Esophagus squamous epithelium (tissue), 5 donors: ENCODE measurements at regions not wholly inside any gene's neighbourhood (a gene's known extent, or its start where the extent isn't known, plus 50 kb on each side); places are given as distances from the start of the nearest gene placed in this dataset.
A peak's percentile ranks its signal among the peaks of the same experiment; 100 is the strongest.

Source experiments
- DNase-seq: peaks from one replicate; lab custom pipeline; 2025; lab: John Stamatoyannopoulos, UW
- H3K27ac ChIP-seq, 4 donors: fragments of 200-600 bp; sonication (generic); one replicate each; pipeline ENCODE4 v1.5.1; 2016 to 2019; ENCODE audit warnings: mild to moderate bottlenecking in 1 of 4
- H3K27me3 ChIP-seq, 4 donors: fragments of 200-600 bp; sonication (generic); 1 replicate in 3 of 4; 2 replicates in 1 of 4; pipeline versions ENCODE4 v1.5.1 to v1.6.0; 2017 to 2021; ENCODE audit warnings: antibody characterized with exemption in 1 of 4
- H3K36me3 ChIP-seq, 3 donors: fragments of 200-600 bp; sonication (generic); one replicate each; pipeline ENCODE4 v1.5.1; 2016 to 2019
- H3K4me1 ChIP-seq, 3 donors: fragments of 200-600 bp; sonication (generic); one replicate each; pipeline ENCODE4 v1.5.1; 2017 to 2019
- H3K4me3 ChIP-seq, 4 donors: fragments of 200-600 bp; sonication (generic); 1 replicate in 3 of 4; 2 replicates in 1 of 4; pipeline ENCODE4 v1.5.1; 2016 to 2019; ENCODE audit warnings: mild to moderate bottlenecking in 2 of 4, moderate library complexity in 1 of 4
- H3K9me3 ChIP-seq, 3 donors: fragments of 200-600 bp; sonication (generic); one replicate each; pipeline ENCODE4 v1.5.1; 2016 to 2019
- POLR2A ChIP-seq, 4 donors: fragments of 450-650 bp; IDR thresholded peaks; one replicate each; pipeline ENCODE4 v1.6.1; 2017; ENCODE audit warnings: antibody characterized with exemption in 4 of 4, mild to moderate bottlenecking in 4 of 4, moderate library complexity in 3 of 4
- WGBS, 2 donors: methylation state at CpG; one replicate each; pipeline ENCODE4 v1.1.5; 2018; 5-methylcytosine and 5-hydroxymethylcytosine counted together
- intact Hi-C: fragments of 100-400 bp; cut with DNase I; formaldehyde crosslinking; loops from one replicate; pipeline ENCODE4 v1.15.0; 2022
- TF ChIP-seq, protein P1 (sequence below), 6 experiments: fragments of 450-650 bp in 4 of 6; fragments of 200-600 bp in 2 of 6; sonication (generic) in 2 of 6; IDR thresholded peaks; one replicate each; pipeline ENCODE4 v1.5.1; 2016 to 2019; ENCODE audit warnings: antibody characterized with exemption in 6 of 6, mild to moderate bottlenecking in 4 of 6, moderate library complexity in 4 of 6
- donor health status: DM: yes; HTN: yes; CAD: no.

DNA sequence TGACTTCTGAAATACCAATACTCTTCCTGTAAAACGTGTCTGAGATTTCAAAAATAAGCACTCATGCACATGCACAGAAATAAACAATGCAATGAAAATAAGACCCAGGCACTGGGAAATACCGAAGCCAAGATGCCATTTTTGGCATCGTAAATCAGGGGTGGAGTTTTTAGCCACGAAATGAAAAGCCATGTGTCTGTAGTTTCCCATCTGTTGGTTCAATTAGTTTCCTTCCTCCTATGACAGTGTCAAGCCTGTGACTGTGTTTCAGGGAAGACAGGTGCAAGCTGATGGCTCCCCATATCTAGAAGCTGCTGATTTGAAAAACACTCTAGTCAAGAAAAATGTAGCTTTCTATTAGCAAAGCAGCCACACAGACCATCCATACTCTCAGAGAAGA, 480.4 kb upstream of the CAMK1G start:
- WGBS, 2 donors, result 20 to 25% methylated on average over 4 of the region's 4 CpGs
- H3K27me3 ChIP-seq, result peaks cover 0 to 17% (median 0%) of the 10 kb centered on the region in 4 donors
- DNase-seq, result no peak
- intact Hi-C loops, result no loop called here
- H3K36me3 ChIP-seq, result no peaks in the 10 kb centered on the region
- H3K4me3 ChIP-seq, result no peak overlapping the region
- H3K9me3 ChIP-seq, result no peaks in the 10 kb centered on the region
- TF ChIP-seq, protein P1, sequence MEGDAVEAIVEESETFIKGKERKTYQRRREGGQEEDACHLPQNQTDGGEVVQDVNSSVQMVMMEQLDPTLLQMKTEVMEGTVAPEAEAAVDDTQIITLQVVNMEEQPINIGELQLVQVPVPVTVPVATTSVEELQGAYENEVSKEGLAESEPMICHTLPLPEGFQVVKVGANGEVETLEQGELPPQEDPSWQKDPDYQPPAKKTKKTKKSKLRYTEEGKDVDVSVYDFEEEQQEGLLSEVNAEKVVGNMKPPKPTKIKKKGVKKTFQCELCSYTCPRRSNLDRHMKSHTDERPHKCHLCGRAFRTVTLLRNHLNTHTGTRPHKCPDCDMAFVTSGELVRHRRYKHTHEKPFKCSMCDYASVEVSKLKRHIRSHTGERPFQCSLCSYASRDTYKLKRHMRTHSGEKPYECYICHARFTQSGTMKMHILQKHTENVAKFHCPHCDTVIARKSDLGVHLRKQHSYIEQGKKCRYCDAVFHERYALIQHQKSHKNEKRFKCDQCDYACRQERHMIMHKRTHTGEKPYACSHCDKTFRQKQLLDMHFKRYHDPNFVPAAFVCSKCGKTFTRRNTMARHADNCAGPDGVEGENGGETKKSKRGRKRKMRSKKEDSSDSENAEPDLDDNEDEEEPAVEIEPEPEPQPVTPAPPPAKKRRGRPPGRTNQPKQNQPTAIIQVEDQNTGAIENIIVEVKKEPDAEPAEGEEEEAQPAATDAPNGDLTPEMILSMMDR (IDR thresholded peaks at IDR 0.05), result no peak
- TF ChIP-seq POLR2A (IDR thresholded peaks at IDR 0.05), result no peak
- peak overlapping the region in 1 of 4 donors; percentile 34 for H3K27ac ChIP-seq
- no peaks in the 10 kb centered on the region for H3K4me1 ChIP-seq

DNA sequence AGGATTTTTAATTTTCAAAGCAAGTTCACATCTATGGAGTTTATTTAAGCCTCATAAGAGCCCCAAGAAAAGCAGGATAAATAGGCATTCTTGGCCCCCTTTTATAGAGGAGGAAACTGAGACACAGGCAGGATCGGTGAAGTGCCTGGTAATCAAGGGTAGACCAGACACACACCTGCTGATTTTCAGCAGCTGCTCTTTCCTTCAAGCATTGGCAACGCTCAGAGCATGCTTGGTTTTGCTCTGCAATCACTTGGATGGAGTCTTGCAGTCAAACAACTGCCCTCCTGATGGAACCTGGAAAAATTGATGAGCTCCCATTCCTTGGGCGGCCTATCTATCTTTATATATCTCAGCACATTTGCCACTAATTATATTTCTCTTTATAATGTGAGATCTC, 478.9 kb upstream of the CAMK1G start:
- Histone ChIP-seq H3K4me1 (no peaks in the 10 kb centered on the region), H3K27me3 (peaks cover 0 to 17% (median 0%) of the 10 kb centered on the region in 4 donors), H3K27ac (no peak overlapping the region), H3K36me3 (no peaks in the 10 kb centered on the region), H3K4me3 (no peak overlapping the region), H3K9me3 (no peaks in the 10 kb centered on the region)
- WGBS, 2 donors, result 81 to 84% methylated on average over 3 of the region's 3 CpGs
- intact Hi-C loops, result no loop called here
- DNase-seq, result no peak
- TF ChIP-seq, protein P1 (IDR thresholded peaks at IDR 0.05), result no peak
- TF ChIP-seq POLR2A (IDR thresholded peaks at IDR 0.05), result no peak

DNA sequence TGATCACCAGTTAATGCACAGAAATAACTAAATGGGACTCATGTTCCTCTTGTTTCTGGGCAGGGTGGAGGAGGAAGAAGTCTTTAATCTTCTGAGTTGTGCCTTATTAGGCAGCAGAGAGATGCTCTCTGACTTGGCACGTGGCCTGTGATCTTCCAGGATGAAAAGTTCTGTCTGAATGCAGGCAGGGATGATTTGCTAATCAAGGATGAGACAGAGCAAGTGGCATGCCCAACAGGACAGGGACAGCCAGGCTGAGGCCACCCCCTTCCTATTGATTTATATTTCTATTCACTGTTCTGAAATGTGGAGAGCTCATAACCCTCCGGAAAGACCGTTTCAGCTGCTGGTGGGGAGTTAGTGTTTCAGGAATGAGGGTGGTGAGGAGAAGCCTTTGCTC, 477.8 kb upstream of the CAMK1G start:
- H3K4me1 ChIP-seq, result no peaks in the 10 kb centered on the region
- no peaks in the 10 kb centered on the region for H3K36me3 ChIP-seq
- TF ChIP-seq POLR2A (IDR thresholded peaks at IDR 0.05), result no peak
- TF ChIP-seq, protein P1 (IDR thresholded peaks at IDR 0.05), result no peak
- intact Hi-C loops, result no loop called here
- H3K27ac ChIP-seq, result no peak overlapping the region
- H3K4me3 ChIP-seq, result no peak overlapping the region
- 63 to 69% methylated on average over 3 of the region's 3 CpGs for WGBS, 2 donors
- no peaks in the 10 kb centered on the region for H3K9me3 ChIP-seq
- no peak for DNase-seq
- H3K27me3 ChIP-seq, result peaks cover 0 to 17% (median 0%) of the 10 kb centered on the region in 4 donors

DNA sequence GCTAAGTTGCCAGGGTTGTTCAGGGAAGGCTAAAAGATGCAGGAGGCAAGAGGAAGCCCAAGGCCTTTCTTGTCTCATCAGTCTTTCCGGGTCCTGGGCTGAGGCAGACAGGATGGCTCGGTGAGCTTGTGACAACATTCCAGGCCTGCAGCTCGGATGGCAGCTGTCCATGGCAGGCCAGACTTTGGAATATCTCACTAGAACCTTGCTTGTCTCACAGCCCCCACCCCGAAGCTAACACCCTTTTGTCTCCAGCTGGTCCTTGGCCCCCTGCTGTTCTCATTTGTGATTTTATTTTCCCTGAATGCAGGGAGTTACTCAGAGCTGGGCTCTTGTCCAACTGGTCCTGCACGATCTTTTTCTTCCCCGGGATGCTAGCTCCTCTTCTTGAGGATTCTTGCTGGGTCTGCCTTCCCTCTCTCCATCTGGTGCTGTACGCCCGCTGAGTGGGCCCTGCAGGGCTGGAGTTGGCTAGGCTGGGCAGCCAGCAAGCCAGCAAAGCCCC, 477.2 kb upstream of the CAMK1G start:
- no peak for TF ChIP-seq POLR2A (IDR thresholded peaks at IDR 0.05)
- TF ChIP-seq, protein P1 (IDR thresholded peaks at IDR 0.05), result no peak
- WGBS, 2 donors, result 42 to 47% methylated on average over 6 to 8 of the region's 8 CpGs
- Histone ChIP-seq H3K4me1 (no peaks in the 10 kb centered on the region), H3K27ac (no peak overlapping the region), H3K9me3 (no peaks in the 10 kb centered on the region), H3K27me3 (peaks cover 0 to 17% (median 0%) of the 10 kb centered on the region in 4 donors), H3K36me3 (no peaks in the 10 kb centered on the region), H3K4me3 (no peak overlapping the region)
- intact Hi-C loops, result no loop called here
- DNase-seq, result no peak

DNA sequence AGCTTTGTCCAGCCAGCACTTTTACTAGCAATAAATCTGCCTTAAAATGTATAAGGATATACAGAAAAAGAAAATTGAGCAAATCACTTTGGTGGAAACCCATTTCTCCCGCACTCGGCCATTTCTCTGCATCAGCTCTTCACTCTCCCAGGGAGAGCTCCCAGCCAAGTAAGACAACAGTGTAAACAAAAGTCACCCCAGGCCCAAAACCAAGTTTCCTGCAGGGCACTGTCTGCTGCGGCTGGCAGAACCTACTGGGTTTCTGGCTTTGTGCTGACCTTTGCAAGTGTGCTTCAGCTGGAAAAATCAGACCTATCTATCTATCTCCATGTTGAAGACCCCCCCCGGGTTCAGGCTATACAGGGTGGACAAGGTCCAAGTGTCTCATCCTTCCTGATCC, 476.7 kb upstream of the CAMK1G start:
- TF ChIP-seq, protein P1 (IDR thresholded peaks at IDR 0.05), result no peak
- no peak for TF ChIP-seq POLR2A (IDR thresholded peaks at IDR 0.05)
- Histone ChIP-seq H3K36me3 (no peaks in the 10 kb centered on the region), H3K4me3 (no peak overlapping the region), H3K4me1 (no peaks in the 10 kb centered on the region), H3K9me3 (no peaks in the 10 kb centered on the region), H3K27ac (peak overlapping the region in 1 of 4 donors; percentile 34), H3K27me3 (peaks cover 0 to 17% (median 0%) of the 10 kb centered on the region in 4 donors)
- intact Hi-C loops, result no loop called here
- 77 to 85% methylated on average over 2 to 3 of the region's 4 CpGs for WGBS, 2 donors
- no peak for DNase-seq
